IPS DF 6.9 (cell line): ENCODE measurements at regions not wholly inside any gene's neighbourhood (a gene's known extent, or its start where the extent isn't known, plus 50 kb on each side); places are given as distances from the start of the nearest gene placed in this dataset.

Source experiments
- DNase-seq: peaks from one replicate; pipeline ENCODE4 v3.0.0-alpha.2; 2013; ENCODE audit warnings: low read depth, low spot score
- H3K27ac ChIP-seq: one replicate; pipeline ENCODE4 v1.5.1; 2013; ENCODE audit warnings: low read length, control low read depth
- H3K27me3 ChIP-seq: 2 replicates; pipeline ENCODE4 v1.6.1; 2013; ENCODE audit warnings: mild to moderate bottlenecking, low read length; ENCODE audit not compliant: control insufficient read depth, insufficient read depth
- H3K36me3 ChIP-seq: 2 replicates; pipeline ENCODE4 v1.6.1; 2013; ENCODE audit warnings: low read length; ENCODE audit not compliant: control insufficient read depth, insufficient read depth
- H3K4me1 ChIP-seq: 2 replicates; pipeline ENCODE4 v1.6.1; 2013; ENCODE audit warnings: low read length; ENCODE audit not compliant: control insufficient read depth, insufficient read depth
- H3K4me3 ChIP-seq: 2 replicates; pipeline ENCODE4 v1.5.1; 2013; ENCODE audit warnings: mild to moderate bottlenecking, low read length
- H3K9me3 ChIP-seq: 2 replicates; pipeline ENCODE4 v1.6.1; 2013; ENCODE audit warnings: low read length, inconsistent platforms; ENCODE audit not compliant: control insufficient read depth, insufficient read depth
- WGBS: extraction: QIAGEN DNeasy Blood & Tissue Kit; methylation state at CpG from one replicate; pipeline ENCODE4 v1.1.7; 2013; ENCODE audit warnings: mixed read lengths, missing lambda C conversion rate; ENCODE audit not compliant: insufficient read length, insufficient coverage; 5-methylcytosine and 5-hydroxymethylcytosine counted together

- no peak overlapping the region for H3K4me3 ChIP-seq
- H3K4me1 ChIP-seq = no peaks in the 10 kb centered on the region
- no peaks in the 10 kb centered on the region for H3K9me3 ChIP-seq
- no peak for DNase-seq
- no peak overlapping the region for H3K27ac ChIP-seq
- no CpG with 5 or more reads among the region's 1 CpG for WGBS
- no peaks in the 10 kb centered on the region for H3K27me3 ChIP-seq
- H3K36me3 ChIP-seq = no peaks in the 10 kb centered on the region
These were observed 53.1 kb downstream of the CH25H start for GRCh38 chr10:89153971-89154370.

- no peaks in the 10 kb centered on the region for H3K9me3 ChIP-seq
- no peak overlapping the region for H3K27ac ChIP-seq
- H3K4me1 ChIP-seq = no peaks in the 10 kb centered on the region
- DNase-seq = no peak
- H3K36me3 ChIP-seq = no peaks in the 10 kb centered on the region
- H3K27me3 ChIP-seq = no peaks in the 10 kb centered on the region
- no CpG with 5 or more reads among the region's 3 CpGs for WGBS
- no peak overlapping the region for H3K4me3 ChIP-seq
These were observed 54.0 kb downstream of the CH25H start for GRCh38 chr10:89153116-89153515.

- Histone ChIP-seq H3K9me3 (no peaks in the 10 kb centered on the region), H3K27me3 (no peaks in the 10 kb centered on the region), H3K36me3 (no peaks in the 10 kb centered on the region), H3K4me1 (no peaks in the 10 kb centered on the region), H3K27ac (no peak overlapping the region), H3K4me3 (no peak overlapping the region)
- no peak for DNase-seq
- no CpG with 5 or more reads among the region's 2 CpGs for WGBS
These were observed 55.3 kb downstream of the CH25H start for GRCh38 chr10:89151857-89152256.

- DNase-seq = no peak
- Histone ChIP-seq H3K27me3 (no peaks in the 10 kb centered on the region), H3K4me3 (no peak overlapping the region), H3K36me3 (no peaks in the 10 kb centered on the region), H3K4me1 (no peaks in the 10 kb centered on the region), H3K9me3 (no peaks in the 10 kb centered on the region), H3K27ac (no peak overlapping the region)
- WGBS = no CpG with 5 or more reads among the region's 5 CpGs
These were observed 59.1 kb downstream of the CH25H start for GRCh38 chr10:89148061-89148460.

- Histone ChIP-seq H3K27me3 (no peaks in the 10 kb centered on the region), H3K9me3 (no peaks in the 10 kb centered on the region), H3K27ac (no peak overlapping the region), H3K4me3 (no peak overlapping the region), H3K4me1 (no peaks in the 10 kb centered on the region), H3K36me3 (no peaks in the 10 kb centered on the region)
- DNase-seq = no peak
- no CpG with 5 or more reads among the region's 2 CpGs for WGBS
These were observed 59.9 kb downstream of the CH25H start for GRCh38 chr10:89147256-89147655.

GRCh38 chr10:89144836-89145235 is 62.3 kb downstream of the CH25H start:
- no peaks in the 10 kb centered on the region for H3K9me3 ChIP-seq
- no peaks in the 10 kb centered on the region for H3K36me3 ChIP-seq
- no peaks in the 10 kb centered on the region for H3K4me1 ChIP-seq
- no peak overlapping the region for H3K27ac ChIP-seq
- no peak overlapping the region for H3K4me3 ChIP-seq
- no peaks in the 10 kb centered on the region for H3K27me3 ChIP-seq
- no CpG with 5 or more reads among the region's 4 CpGs for WGBS
- no peak for DNase-seq

- no peaks in the 10 kb centered on the region for H3K36me3 ChIP-seq
- H3K27ac ChIP-seq = no peak overlapping the region
- no peaks in the 10 kb centered on the region for H3K9me3 ChIP-seq
- DNase-seq = no peak
- WGBS = no CpG with 5 or more reads among the region's 2 CpGs
- H3K27me3 ChIP-seq = no peaks in the 10 kb centered on the region
- H3K4me3 ChIP-seq = no peak overlapping the region
- H3K4me1 ChIP-seq = no peaks in the 10 kb centered on the region
These were observed 64.5 kb downstream of the CH25H start for GRCh38 chr10:89142590-89142989.

GRCh38 chr10:89138755-89139490 is 68.2 kb downstream of the CH25H start:
- no peak overlapping the region for H3K27ac ChIP-seq
- no CpG with 5 or more reads among the region's 1 CpG for WGBS
- DNase-seq = no peak

GRCh38 chr10:89134963-89135362 is 72.2 kb downstream of the CH25H start:
- Histone ChIP-seq H3K4me1 (no peaks in the 10 kb centered on the region), H3K9me3 (no peaks in the 10 kb centered on the region), H3K4me3 (no peak overlapping the region), H3K27ac (no peak overlapping the region), H3K27me3 (no peaks in the 10 kb centered on the region), H3K36me3 (no peaks in the 10 kb centered on the region)
- no peak for DNase-seq

More at GRCh38 chr10:89138755-89139490, 68.2 kb downstream of the CH25H start:
- H3K9me3 ChIP-seq = no peaks in the 10 kb centered on the region
- no peaks in the 10 kb centered on the region for H3K36me3 ChIP-seq
- no peaks in the 10 kb centered on the region for H3K4me1 ChIP-seq
- no peak overlapping the region for H3K4me3 ChIP-seq
- H3K27me3 ChIP-seq = no peaks in the 10 kb centered on the region

GRCh38 chr10:89129911-89130310 is 77.2 kb downstream of the CH25H start:
- H3K4me1 ChIP-seq = no peaks in the 10 kb centered on the region
- H3K9me3 ChIP-seq = no peaks in the 10 kb centered on the region
- WGBS = no CpG with 5 or more reads among the region's 4 CpGs
- H3K27ac ChIP-seq = no peak overlapping the region
- no peak for DNase-seq
- no peaks in the 10 kb centered on the region for H3K27me3 ChIP-seq
- no peaks in the 10 kb centered on the region for H3K36me3 ChIP-seq
- H3K4me3 ChIP-seq = no peak overlapping the region

GRCh38 chr10:89122433-89123051 is 84.6 kb downstream of the CH25H start:
- Histone ChIP-seq H3K9me3 (no peaks in the 10 kb centered on the region), H3K27ac (no peak overlapping the region), H3K36me3 (no peaks in the 10 kb centered on the region), H3K4me1 (no peaks in the 10 kb centered on the region), H3K27me3 (no peaks in the 10 kb centered on the region), H3K4me3 (no peak overlapping the region)
- no CpG with 5 or more reads among the region's 4 CpGs for WGBS
- DNase-seq = no peak
